ENCODE measurements at regions not wholly inside any gene's neighbourhood (a gene's known extent, or its start where the extent isn't known, plus 50 kb on each side); places are given as distances from the start of the nearest gene placed in this dataset.
A peak's percentile ranks its signal among the peaks of the same experiment; 100 is the strongest.

DNA sequence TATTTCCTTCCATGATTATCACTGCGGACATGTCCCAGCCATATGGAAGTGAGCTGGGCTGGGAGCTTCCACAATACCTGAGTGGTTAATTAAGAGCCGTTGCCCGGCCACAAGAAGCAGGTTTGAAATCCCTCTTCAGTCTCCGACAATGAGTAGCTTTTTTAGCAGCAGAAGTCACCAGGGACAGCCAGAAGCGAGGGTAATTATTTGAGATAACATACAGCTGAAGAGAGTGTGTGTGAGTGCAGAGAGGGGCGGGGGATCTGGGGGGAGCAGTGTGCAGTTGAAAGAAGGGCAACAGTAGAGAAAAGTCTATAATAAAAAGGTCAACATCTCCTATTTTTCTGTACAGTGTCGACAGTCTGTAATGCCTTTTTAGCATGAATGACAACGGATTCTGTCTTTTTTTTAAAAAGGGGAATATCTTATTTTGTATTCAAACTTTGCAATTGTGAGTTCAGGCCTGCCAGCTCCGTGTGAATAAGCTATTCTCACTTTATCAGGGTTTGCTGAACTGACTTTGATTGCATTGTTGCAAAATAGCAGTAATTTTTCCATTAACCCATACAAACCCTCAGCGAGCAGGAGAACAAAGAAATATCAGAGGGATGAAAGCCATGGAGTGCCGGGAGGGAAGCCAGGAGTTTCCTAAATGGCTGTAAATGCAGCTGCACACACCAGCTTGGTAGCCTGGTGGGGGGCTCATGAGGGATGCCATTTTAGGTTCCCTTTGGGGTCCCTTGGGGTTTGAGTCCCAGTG, 220.3 kb upstream of the IRX3 start:
- peak; percentile 17 to 53 for DNase-seq

DNA sequence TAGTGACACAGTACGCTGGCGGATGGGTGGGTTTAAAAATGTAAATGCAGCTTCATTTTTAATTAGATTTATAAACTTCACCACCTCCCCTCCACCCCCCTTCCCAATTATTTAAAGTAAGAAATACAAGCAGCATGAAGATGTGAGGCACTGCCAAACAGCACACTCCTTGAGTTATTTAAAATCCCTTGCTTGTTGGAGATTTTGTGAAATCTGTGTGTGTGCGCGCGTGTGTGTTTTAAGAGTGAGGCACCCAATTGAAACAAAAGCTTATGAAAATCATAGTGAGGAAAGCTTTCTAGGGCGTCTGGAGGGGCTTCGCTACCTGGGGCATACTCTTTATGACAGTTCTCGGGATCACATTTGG, 219.6 kb upstream of the IRX3 start:
- no peak for DNase-seq

DNA sequence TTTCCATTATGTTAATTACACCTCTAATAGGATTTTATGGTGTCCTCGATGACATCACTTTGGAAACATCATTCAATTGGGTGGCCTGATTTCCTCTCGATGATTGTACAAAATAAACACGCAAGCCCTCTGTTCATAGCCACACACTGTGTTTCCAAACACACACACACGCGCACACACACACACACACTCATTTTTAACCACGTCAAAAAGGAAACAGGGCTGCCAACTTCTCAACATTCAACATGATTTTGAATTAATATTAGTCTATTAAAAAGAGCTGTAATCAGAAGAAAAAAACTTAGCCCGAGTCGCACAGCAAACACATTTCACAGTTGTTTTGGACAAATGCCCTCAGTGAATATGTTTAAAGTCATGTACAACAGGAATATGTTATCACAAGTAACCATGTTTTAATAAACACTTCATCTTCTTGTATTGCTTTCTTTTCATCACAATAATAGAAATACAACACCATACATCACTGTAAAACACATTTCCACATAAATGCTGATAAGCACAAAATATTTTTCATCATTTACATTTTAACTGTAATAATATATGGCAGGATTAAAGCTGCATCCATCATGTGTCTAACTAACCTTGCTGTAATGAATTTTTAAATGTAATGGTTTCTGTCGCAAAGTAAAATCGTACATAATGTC, 219.1 kb upstream of the IRX3 start:
- no peak for DNase-seq

DNA sequence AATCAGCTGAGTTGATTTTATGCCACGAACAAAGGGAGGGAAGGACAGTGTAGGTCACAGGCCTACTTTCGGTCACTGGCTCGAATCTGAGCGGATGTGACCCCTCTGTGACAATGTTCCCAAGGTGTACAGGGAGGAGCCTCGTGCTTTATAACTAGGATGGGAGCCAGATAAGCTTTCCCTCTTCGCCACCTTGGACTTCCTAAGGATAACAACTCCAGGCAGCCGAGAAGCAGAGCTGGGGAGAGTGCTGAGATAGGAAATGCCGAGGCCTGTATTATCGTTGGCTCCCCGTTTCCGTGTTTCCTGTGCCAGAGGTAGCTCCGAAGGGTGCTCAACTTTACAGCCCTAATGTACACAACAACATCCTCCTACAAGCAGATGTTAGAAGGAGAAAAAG, 217.8 kb upstream of the IRX3 start:
- no peak for DNase-seq

DNA sequence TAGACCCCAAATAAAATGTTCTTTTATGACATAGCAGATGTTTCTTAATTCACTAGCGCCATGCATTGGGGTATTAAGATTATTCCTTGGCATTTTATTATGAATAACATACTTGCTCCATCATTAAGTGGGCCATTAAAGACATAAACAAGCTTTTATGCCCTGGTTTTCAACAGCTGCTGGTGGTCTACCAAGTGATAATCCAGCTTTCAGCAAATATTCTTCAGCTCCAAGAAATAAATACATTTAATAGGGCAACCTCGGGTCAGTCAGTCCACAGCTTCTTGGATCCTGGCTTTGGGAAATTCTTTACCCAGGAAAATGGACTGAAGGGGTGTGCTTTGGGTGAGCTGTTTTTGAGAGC, 217.3 kb upstream of the IRX3 start:
- DNase-seq, result no peak

DNA sequence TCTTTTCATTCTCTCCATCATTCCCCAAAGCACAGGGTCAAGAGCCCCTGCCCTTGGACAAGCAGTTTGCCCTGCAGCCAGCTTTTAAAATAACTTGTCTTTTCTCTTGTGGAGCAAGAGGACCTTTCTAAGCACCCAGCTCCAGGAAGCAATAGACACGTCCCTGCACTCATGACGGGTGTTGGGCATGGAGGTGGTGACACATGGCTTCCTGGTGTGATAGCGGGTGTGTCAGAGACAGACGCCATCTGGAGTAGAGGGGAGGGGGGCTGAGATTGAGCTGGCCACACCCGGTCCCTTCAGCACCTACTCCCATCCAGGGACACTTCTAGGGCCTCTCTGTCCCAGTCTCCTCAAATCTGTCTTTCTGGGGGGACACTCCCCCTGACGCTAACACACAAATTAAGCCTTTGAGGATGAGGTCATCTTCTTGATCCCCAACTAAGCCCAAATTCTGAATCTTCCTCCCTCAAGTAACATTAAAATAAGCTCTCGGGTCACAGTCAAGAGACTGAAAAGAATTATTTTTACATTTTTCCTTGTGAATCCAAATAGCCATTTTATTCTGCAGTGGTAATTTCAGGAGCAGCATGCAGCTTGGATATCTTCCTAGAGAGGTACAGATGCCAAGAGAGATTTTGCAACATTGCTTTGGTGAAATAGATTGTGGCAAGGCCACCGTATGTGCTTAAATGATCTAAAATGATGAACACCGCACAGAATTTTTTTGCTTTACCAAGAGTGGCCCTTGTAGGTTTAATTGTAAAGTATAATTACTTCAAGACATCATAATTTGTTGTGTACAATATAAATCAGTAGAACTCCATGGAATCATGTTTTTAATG, 216.6 kb upstream of the IRX3 start:
- DNase-seq, result no peak

DNA sequence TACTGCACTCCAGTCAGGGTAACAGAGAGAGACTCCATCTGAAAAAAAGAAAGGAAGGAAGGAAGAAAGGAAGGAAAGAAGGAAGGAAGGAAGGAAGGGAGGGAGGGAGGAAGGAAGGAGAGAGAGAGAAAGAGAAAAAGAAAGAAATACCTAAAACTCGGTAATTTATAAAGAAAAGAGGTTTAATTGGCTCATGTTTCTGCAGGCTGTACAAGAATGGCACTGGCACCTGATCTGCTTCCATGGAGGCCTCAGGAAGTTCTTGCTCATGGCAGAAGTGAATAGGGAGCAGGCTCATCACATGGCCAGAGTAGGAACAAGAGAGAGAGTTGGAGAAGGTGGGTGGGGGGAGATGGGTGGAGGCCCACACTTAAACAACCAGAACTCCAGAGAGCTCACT, 215.2 kb upstream of the IRX3 start:
- DNase-seq, result no peak

DNA sequence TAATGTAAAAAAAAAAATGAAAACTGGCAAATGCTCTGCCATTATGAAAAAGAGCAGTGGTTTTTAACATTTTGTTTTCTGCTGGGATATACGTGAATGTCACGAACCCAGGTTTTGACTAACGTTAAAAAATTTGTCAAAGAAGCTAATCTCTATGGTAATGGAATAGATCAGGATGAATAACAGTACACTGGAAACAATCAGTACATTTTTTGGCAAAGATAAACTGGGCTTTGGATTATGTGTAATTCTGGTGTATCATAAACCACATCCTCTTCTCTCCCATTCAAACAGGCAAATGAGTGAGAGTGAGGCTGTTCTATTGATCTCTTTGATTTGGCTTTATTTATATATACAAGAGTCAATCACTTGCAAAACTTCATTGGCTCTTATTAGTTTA, 207.0 kb upstream of the IRX3 start:
- no peak for DNase-seq

DNA sequence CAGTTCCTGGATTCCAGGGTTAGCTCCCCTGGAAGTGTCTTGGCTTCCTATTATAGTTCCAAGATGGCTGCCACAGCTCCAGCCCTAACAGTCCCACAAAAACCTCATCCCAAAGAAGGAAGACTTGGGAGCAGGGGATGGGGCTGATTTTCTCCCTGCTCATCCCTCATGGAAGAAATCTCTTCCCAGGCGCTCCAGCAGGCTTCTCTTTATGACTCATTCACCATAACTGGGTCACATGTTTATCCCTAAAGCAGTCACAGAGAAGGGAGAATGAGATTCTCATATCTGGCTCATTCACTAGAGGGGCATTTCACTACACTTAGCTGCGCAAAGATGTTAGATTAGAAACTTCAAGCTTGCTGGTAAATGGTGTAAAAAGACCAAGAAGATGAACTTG, 206.5 kb upstream of the IRX3 start:
- no peak for DNase-seq

DNA sequence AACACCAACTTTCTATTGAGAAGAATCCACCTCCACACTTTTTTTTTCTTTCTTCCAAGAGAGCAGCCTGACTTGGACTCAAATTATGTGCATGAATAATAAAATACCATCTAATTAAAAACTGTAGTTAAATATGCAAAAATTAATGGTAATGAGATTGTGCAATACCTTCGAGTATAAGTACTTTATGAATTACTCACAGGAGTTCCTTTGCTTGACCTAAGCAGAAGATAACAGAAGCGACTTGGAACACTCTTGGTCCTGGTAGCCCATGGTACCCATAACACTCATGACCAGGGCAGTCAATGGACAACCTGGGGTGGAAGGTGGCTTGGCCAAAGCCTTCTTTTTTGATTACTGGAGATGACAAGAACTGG, 203.5 kb upstream of the IRX3 start:
- no peak for DNase-seq

DNA sequence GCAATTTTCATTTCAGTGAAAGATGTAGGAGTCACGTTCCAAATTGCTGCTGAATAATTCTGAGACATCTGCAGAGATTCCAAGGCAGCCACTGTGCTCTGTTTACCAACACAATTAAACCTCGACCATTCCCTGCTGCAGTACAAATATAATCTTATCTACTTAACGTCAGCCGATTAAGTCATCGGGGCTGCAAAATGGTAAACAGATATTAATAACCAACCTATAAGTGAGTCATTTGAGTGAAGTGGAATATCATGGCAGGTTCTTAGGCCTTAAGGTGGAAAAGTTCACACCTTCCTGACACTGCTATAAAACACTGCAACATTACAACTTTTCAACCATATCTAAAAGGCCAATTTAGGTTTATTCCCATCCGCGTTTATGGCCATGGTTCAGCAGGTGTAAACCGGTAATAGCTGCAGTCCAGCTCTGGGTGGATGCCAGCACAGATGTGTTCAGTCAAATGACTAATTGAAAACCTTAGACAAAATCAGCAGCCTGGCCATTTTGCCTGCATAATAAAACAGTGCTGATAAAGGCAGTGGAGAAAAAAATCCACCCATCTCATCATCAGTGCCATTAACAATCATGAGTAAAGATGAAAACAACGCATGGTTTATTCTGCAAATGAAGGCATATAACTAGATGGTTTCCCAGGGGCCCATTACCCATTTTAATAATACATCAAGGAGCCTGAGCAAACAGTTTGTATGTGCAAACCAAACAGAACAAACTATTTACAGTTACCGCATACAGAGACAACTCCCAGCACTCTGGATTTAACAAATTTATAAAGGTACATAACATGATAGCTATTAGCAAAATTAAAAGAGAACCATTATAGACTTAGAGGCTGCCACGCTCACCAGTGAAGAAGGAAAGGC, 202.9 kb upstream of the IRX3 start:
- no peak for DNase-seq

DNA sequence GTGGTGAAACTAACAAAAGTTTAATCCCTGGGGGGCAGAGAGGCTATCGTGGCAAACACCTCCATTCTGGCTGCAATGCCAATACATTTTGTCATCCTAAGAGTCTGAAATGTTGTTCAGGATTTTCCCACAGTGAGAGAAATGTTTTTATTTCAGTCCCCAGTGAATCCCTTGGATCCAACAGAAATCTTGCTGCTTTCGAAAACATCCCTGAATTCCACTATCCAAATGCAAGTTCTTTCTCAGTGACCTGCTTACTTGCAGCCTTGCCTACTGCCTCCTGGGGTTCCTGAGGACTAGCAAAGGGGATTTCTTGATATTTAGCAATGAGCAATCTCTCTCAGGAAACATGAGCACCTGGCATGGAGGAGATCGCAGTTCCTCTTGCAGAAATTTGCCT, 202.1 kb upstream of the IRX3 start:
- DNase-seq, result no peak

DNA sequence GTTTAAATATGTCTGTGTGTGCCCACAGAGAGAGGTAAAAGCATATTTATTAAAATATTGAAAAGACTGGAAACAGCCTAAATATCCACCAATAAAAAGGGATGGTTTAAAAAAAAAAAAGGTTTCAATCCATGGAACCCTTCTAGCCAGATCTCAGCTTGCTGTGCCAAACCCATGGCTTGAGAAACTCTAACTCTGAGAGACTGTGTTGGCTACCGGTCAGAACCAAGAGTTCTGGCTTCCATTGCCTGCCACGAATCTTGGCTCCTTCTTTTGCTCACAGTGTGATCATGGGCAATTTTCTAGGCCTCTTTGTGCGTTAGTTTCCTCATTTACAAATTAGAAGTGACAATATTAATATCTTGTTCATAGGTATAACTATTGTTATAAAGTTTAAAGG, 201.3 kb upstream of the IRX3 start:
- no peak for DNase-seq

DNA sequence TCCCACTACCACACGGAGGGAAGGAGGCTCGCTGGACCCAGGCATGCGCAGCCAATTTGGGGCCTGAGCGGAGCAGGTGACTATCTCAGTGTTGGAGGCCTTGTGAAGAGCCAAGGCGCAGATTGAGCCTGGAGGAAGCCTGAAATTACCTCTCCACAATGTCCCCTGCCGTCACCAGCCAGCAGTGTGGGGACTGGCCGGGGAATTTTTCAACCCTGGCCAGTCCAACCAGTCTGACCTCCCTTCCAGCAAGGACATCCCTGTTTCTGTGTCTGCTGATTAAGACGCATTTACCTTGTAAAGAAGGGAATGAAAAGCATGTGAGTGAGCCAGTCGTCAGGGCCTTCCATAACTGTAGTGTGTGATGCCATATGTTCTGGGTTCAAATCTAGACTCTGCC, 198.1 kb upstream of the IRX3 start:
- DNase-seq, result no peak

DNA sequence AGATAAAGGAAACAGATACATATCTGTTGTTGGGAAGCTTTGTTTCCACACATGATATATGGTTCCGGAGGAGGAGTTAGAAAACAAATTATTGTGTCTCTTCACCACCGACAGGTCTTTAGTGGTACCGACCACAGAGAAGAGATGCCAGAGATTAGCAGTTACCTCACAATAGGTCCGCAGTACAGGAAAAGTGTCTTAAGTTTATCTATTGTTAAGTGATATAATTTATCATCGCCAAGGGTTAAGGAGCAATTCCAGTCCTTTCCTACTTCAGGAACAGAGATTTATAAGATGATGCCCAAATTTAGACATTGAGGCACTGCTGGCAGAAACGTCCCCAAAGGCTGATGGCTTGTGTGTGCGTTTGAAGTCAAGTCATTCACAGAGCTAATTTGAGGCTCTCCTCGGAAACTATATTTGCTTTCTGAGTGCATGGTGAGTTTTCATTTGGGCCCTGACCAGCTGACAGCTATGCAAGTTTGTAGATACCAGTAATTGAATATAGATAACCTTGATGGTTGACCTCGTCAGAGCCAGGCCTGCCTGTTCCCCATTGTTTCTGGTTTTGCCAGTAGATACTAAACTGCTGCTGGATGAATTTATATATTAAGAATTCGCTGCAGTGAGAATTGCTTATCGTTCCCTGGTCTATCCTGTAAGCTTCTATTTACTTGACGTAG, 196.4 kb upstream of the IRX3 start:
- DNase-seq, result no peak

DNA sequence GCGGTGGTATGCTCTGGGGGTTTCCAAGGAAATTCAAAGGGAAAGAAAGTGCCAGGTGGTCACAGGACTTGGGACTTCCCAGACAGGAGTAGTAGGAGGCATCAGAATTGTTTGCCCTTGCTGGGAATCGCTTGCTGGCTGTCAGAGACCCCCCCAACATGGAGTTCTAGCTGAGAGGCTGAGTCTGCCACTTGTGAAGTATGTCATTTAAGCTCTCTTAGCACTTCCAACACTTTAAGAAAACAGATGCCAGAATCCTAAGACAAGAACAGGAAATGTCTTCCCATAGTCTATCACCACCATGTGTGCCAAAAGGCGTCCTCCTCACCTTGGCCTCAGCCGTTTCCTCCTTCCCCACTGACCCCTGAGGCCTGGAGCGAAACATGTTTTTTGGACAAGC, 193.8 kb upstream of the IRX3 start:
- DNase-seq, result no peak

DNA sequence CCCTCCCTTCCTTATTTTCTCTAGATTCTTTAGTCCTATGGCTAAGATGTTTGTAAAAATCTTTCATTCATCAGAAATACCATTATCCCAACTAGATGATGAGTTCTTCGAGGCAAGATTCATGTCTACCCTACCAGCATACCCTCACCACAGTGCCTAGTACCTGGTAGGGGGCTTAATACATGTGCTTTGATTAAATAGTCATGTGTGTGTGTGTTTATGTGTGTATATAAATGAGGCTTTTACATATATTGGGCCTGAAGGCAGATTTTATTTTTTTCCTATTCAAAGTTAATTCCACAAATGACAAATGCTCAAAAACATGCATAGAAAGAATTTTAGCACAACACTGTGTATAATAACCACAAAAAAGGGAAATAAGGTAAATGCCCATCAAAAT, 193.0 kb upstream of the IRX3 start:
- DNase-seq, result no peak

DNA sequence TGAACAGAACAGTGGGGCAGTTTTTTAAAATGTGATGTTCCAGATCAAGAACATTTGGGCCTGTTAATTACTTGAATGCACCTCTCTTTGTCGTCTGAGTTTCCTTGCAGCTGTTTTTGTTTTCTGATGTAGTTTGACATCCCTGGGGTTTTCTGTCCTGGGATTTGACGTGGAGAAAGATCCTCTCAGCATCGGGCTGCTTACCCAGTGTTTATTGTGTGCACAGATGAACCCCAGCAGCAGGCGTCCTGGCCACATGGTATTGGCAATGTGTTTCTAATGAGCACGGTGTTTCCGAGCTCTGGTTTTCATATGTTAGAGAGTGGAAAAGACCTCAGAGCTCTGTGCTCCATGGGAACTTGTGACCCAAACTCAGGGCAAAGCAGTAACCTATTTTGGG, 191.1 kb upstream of the IRX3 start:
- no peak for DNase-seq

DNA sequence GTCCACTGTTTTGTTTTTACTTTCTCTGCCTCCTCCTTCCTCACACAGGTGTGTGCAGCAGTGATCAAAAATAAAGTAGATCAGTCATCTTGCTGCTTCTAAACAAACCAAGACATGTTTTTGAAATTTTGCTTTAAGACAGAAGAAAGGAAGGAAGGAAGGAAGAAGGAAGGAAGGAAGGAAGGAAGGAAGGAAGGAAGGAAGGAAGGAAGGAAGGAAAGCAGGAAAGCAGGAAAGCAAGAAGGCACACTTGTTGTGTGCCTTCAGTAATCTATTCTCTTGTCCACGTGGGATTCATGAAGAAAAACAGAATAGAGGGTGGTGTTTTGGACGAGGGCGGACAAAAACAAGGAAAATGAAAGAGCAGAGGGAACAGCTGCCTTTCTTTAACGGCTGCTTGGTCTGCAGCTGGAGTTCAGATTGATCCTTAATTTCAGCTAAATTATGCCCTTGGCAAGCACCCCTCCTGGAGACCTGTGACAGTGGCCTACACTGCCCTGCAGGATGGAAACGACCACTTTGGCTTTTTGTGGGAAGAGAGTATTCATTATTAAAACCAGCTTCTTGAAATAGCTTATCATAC, 188.5 kb upstream of the IRX3 start:
- no peak for DNase-seq

DNA sequence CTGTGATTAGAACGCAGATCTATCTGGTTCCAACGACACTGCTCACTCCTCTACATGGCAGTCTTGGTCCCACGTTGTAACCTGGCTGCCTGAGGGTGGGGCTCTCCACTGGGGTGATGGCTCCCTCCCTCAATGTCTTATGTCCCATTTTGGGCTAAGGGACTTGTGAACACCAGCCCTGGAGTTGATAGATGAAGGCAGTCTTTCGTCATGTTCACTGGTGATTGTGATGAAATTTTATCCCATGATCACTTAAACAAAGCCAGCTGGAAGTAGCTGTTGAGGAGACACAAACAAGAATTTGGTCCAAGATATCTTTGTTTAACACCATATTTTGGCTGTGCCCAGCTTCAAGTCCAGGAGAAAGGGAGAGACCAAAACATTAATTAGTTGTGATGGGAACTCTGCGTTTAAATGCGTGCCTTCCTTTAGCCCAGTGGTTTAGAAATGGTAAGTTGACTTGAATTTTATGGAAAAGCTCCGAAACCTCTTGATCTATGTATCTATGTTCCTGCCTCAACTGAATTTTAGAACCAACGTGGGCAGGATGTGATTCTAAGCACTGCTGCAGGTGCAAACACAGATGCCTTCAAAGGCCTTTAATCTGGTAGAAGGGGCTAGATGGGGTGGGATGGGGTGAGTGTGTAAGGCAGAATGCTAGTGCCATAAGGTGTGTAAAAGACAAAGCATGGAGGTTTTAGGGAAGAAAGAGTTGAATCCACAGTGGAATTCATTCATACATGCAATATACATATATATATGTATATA, 186.8 kb upstream of the IRX3 start:
- no peak for DNase-seq

DNA sequence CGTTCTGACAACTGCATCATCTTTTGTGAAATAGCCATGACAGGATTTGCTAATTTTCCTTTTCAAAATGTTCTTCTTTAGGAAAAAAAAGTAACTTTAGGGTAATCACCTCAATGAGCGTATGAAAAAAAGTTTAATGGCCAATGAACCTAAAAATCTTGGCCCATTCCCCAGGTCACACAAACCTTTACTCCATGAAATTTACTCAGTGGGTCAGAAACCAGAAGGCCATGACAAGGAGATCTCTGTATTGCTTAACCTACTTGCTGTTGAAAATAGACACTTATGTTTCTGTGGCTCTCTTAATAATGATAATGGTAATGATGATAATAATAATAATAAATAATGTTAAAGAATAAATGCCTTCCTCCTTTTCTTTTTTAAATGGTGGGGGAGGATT, 180.8 kb upstream of the IRX3 start:
- no peak for DNase-seq

All from NCI-H187 (cell line).